LNCAP (cell line): ENCODE measurements at regions not wholly inside any gene's neighbourhood (a gene's known extent, or its start where the extent isn't known, plus 50 kb on each side); places are given as distances from the start of the nearest gene placed in this dataset.

Source experiments
- TF ChIP-seq, protein P1 (sequence below): fragments of 450-650 bp; IDR thresholded peaks from 2 replicates; pipeline ENCODE4 v1.5.1; 2017; ENCODE audit warnings: mild to moderate bottlenecking

DNA sequence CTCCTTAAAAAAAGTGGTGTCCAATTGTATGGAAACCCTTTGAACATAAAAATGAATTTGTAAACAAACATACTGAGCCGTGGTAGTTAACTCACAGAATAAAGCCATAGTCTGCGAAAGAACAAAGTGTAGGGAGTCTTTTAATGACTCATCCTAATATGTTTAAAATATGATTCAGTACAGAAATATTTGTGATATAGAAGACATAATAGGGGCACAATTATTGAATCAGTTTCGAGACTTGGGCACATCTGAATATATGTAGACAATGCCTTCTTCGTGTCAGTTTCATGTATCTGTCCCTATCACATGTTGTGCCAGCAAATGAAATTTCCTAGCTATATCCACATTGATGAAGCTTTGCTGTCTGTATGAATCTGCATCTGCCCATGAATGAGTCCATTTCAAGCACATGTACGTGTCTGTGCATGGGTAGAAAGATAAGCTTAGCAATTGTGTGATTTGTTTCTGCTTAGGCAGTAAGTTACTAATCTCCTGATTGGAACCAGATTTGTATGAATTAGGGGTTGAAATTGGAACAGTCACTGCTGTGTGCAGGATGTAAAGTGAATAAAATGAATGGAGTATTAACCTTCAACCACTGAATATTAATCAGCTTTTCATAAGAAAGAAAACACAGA lies 112.5 kb upstream of the SOX9 start:
- TF ChIP-seq, protein P1, sequence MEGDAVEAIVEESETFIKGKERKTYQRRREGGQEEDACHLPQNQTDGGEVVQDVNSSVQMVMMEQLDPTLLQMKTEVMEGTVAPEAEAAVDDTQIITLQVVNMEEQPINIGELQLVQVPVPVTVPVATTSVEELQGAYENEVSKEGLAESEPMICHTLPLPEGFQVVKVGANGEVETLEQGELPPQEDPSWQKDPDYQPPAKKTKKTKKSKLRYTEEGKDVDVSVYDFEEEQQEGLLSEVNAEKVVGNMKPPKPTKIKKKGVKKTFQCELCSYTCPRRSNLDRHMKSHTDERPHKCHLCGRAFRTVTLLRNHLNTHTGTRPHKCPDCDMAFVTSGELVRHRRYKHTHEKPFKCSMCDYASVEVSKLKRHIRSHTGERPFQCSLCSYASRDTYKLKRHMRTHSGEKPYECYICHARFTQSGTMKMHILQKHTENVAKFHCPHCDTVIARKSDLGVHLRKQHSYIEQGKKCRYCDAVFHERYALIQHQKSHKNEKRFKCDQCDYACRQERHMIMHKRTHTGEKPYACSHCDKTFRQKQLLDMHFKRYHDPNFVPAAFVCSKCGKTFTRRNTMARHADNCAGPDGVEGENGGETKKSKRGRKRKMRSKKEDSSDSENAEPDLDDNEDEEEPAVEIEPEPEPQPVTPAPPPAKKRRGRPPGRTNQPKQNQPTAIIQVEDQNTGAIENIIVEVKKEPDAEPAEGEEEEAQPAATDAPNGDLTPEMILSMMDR = no peak

DNA sequence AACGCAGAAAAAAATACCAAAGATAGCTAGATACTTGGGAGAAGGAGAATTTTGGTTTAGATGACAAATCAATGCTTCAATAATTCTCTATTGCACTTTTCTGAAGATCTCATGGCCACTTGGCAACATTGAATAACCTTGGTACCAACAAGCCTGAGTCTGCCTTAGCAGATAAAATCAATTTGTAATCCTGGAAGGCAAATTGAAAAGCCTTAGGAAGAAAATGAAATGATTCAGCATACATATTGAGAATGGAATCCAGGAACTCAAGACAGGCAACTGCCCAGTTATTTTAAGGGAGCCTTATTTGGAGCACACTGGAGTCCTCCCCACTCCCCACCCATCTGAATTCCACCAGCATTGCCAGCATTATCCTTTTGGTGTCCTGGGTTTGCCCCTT lies 109.3 kb upstream of the SOX9 start:
- TF ChIP-seq, protein P1 = no peak

GRCh38 chr17:72021417-72022041 lies 99.3 kb upstream of the SOX9 start:
- TF ChIP-seq, protein P1 = no peak

DNA sequence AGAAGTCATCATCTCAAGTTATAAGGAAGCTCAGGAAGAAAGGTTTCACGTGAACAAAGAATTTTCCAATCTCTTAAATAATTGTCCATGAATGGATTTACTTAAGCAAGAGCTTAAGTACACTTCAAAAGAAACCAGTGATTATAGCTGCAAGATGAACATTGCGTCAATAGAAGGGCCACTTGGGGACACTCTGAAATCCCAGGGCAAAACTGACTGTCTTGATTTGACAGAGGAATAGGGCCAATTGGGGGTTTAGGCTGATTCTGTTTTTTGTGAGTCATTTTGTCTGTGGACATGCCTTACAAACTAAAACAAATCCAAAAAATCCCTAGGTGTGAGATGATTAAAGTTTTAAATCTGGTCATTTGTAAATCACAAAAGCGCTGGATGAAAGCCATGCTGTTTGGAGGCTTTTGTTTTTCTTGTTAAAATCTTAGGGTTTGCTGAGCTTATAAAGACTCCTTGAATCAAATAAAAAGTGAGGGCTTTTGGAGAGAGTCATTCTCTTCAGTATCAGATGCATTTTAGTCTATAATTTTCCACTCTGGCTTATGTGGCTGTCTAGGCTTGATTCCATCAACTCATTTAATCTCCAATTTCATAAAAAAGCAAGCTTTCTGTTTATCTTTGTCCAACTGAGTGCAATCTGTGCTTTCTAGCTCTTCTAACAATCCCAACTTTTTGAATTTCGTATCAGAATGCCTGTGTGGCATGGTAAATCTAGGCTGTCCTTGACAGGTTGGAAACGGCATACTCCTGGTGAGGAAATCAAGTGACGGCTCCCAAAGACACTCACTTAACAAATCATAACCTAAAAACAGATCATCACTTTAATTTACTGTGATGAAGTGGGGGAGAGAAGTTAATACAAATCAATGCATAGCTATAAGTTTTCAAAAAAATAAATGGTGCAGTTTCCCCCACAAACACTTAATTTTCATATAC lies 98.2 kb upstream of the SOX9 start:
- TF ChIP-seq, protein P1 = no peak

DNA sequence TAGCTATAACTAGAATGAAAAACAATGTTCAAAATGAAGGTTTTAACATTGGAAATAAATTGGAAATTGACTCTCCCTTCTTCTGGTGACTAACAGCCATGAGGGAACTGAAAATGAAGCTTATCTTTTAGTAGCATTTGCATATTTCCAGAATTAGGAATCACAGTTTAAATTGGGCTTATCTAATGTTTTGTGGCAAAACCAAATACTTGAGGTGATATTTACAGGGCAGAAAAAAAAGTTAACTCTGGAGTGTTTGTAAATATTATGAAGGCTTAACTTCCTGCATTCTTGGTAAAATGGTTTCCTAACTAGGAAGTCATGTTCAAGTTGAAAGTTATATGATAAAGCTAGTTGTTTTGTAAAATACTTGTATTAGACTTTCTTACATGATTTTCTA lies 96.4 kb upstream of the SOX9 start:
- TF ChIP-seq, protein P1 = no peak

GRCh38 chr17:72025113-72025512 lies 95.7 kb upstream of the SOX9 start:
- TF ChIP-seq, protein P1 = no peak

DNA sequence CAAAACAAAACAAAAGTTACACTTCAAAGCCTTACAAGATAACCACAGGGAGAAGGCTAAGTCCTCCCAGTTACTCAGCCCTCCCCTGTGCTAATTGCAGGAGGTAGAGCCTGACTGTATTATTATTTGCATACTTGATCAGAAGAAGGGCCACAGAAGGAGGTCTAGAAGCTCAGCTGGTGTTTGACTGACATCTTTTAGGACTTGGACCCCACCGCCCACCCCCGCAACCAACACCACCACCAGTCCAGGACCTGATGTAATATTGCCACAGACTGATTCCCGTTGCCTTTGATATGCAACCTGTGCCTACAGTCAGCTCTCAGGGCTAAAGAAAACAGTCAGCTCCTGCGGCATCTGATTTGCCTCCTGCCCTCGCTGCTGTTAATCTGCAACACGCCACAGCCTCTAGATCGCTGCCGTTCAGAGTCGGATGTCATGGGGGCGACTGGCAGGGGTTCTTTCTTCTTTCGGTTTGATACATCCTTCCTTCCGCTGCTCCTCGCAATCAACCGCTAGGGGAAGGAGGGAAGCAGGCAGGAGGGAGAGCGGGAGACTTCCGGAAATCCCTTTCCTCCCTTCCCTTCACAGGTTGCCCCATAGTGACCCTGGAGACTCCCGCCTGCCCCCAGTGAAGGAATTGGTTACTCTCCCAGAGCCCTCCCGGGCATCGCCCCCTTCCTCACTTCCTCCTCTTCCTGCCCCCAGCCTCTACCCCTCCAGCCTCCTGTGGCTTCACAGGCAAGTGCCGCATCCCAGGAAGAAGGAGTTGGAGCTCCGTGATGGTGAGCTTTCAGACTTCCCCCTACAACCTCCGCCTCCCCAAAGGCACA lies 90.5 kb upstream of the SOX9 start:
- TF ChIP-seq, protein P1 = no peak
